ENCODE measurements at regions not wholly inside any gene's neighbourhood (a gene's known extent, or its start where the extent isn't known, plus 50 kb on each side); places are given as distances from the start of the nearest gene placed in this dataset.

DNA sequence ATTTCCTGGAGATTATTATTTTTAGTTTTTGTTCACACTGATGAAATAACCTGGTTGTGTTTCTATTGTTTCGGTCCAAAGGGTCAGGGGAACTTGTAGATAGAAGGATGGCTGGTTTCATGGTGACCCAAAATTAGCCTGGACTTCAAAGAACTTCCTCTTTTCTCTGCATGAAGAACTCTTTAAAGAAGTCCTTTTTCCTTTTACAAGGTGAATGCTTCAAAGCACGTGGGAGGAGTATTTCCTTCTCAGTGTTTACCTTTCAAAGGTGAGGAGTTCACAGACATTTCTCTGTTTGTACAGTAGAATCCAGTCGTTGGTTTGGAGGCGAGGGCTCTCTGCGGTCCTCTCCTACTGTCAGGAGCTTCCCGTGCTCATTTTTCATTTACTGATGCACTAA is 561.7 kb downstream of the GATA3 start (continued):
- TF ChIP-seq MYC (IDR thresholded peaks at IDR 0.05; ENCODE audit: insufficient read depth, insufficient read length, insufficient replicate concordance, low read length, severe bottlenecking) (no peak), MEF2A (IDR thresholded peaks at IDR 0.05; ENCODE audit: insufficient read depth, low read depth, low read length) (peak; percentile 86), KLF5 (IDR thresholded peaks at IDR 0.05; ENCODE audit: partially characterized antibody) (no peak), YBX1 (IDR thresholded peaks at IDR 0.05) (no peak), ZNF217 (IDR thresholded peaks at IDR 0.05) (peak; percentile 76; the same call in 1 of the 2 replicates), MYB (IDR thresholded peaks at IDR 0.05; ENCODE audit: borderline replicate concordance, low read depth, low read length) (no peak), HCFC1 (IDR thresholded peaks at IDR 0.05; ENCODE audit: low read length) (no peak), ZNF24 (IDR thresholded peaks at IDR 0.05) (no peak), ZNF622 (IDR thresholded peaks at IDR 0.05) (no peak), SPI1 (IDR thresholded peaks at IDR 0.05; ENCODE audit: borderline replicate concordance, insufficient read depth, low read depth, low read length) (peak; percentile 48), SUPT20H (IDR thresholded peaks at IDR 0.05; ENCODE audit: borderline replicate concordance, control insufficient read depth, low read depth, low read length) (no peak)
- TF ChIP-seq, protein P1, sequence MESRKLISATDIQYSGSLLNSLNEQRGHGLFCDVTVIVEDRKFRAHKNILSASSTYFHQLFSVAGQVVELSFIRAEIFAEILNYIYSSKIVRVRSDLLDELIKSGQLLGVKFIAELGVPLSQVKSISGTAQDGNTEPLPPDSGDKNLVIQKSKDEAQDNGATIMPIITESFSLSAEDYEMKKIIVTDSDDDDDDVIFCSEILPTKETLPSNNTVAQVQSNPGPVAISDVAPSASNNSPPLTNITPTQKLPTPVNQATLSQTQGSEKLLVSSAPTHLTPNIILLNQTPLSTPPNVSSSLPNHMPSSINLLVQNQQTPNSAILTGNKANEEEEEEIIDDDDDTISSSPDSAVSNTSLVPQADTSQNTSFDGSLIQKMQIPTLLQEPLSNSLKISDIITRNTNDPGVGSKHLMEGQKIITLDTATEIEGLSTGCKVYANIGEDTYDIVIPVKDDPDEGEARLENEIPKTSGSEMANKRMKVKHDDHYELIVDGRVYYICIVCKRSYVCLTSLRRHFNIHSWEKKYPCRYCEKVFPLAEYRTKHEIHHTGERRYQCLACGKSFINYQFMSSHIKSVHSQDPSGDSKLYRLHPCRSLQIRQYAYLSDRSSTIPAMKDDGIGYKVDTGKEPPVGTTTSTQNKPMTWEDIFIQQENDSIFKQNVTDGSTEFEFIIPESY (IDR thresholded peaks at IDR 0.05) = no peak
- TF ChIP-seq, protein P2, sequence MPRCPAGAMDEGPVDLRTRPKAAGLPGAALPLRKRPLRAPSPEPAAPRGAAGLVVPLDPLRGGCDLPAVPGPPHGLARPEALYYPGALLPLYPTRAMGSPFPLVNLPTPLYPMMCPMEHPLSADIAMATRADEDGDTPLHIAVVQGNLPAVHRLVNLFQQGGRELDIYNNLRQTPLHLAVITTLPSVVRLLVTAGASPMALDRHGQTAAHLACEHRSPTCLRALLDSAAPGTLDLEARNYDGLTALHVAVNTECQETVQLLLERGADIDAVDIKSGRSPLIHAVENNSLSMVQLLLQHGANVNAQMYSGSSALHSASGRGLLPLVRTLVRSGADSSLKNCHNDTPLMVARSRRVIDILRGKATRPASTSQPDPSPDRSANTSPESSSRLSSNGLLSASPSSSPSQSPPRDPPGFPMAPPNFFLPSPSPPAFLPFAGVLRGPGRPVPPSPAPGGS (IDR thresholded peaks at IDR 0.05; ENCODE audit: borderline replicate concordance, insufficient read depth, low read depth, low read length, poor library complexity, severe bottlenecking) = no peak
